OCI-LY7 (cell line): ENCODE measurements at regions not wholly inside any gene's neighbourhood (a gene's known extent, or its start where the extent isn't known, plus 50 kb on each side); places are given as distances from the start of the nearest gene placed in this dataset.

ENCODE experiments used
- BruUV-seq: library from RNA; stranded (reverse); fragments of 400-500 nt; replicated peaks from 2 replicates; lab custom pipeline; 2021; lab: Mats Ljungman, UMichigan
- CTCF ChIA-PET: fragments of 300-600 bp; sonication (Branson Sonifier 250); formaldehyde crosslinking; loops from one replicate; lab custom pipeline; 2022; ENCODE audit warnings: antibody characterized with exemption; ENCODE audit not compliant: unreplicated experiment; lab: Charles Lee
- POLR2A ChIA-PET: fragments of 300-600 bp; sonication (Branson Sonifier 250); formaldehyde crosslinking; loops from one replicate; lab custom pipeline; 2022; ENCODE audit warnings: antibody characterized with exemption; lab: Charles Lee
- DNase-seq: peaks from one replicate; pipeline ENCODE4 v3.0.0-alpha.2; 2015; ENCODE audit warnings: low spot score
- H2AFZ ChIP-seq: fragments of 200-600 bp; sonication (generic), shearing (Covaris generic); 2 replicates; pipeline ENCODE4 v1.6.1; 2014; ENCODE audit warnings: mild to moderate bottlenecking, antibody characterized with exemption, low read length, moderate library complexity
- H3K27ac ChIP-seq: fragments of 200-600 bp; sonication (generic); 2 replicates; pipeline ENCODE4 v1.5.1; 2014; ENCODE audit warnings: mixed run types, low read depth, mild to moderate bottlenecking, moderate library complexity, low read length, inconsistent platforms; ENCODE audit not compliant: poor library complexity, severe bottlenecking
- H3K36me3 ChIP-seq: fragments of 200-600 bp; sonication (generic); 2 replicates; pipeline ENCODE4 v1.6.1; 2014; ENCODE audit warnings: mild to moderate bottlenecking, antibody characterized with exemption, low read length, moderate library complexity, mixed read lengths; ENCODE audit not compliant: insufficient read depth
- H3K4me1 ChIP-seq: fragments of 200-600 bp; sonication (generic); 2 replicates; pipeline ENCODE4 v1.5.1; 2014; ENCODE audit warnings: mild to moderate bottlenecking, low read length; ENCODE audit not compliant: insufficient read depth, poor library complexity, severe bottlenecking
- H3K4me2 ChIP-seq: fragments of 200-600 bp; sonication (generic); 2 replicates; pipeline ENCODE4 v1.6.1; 2014; ENCODE audit warnings: mild to moderate bottlenecking, low read length
- H3K4me3 ChIP-seq: fragments of 200-600 bp; sonication (generic); 2 replicates; pipeline ENCODE4 v1.5.1; 2014; ENCODE audit warnings: mild to moderate bottlenecking, low read depth, low read length; ENCODE audit not compliant: poor library complexity, severe bottlenecking
- H3K79me2 ChIP-seq: fragments of 200-600 bp; sonication (generic); 2 replicates; pipeline ENCODE4 v1.6.1; 2016; ENCODE audit warnings: low read depth, mild to moderate bottlenecking, low read length, moderate library complexity, mixed read lengths; ENCODE audit not compliant: insufficient read depth
- H3K9me2 ChIP-seq: fragments of 200-600 bp; sonication (generic); 2 replicates; pipeline ENCODE4 v1.6.1; 2016; ENCODE audit warnings: mild to moderate bottlenecking, low read length, mixed read lengths; ENCODE audit not compliant: insufficient read depth
- H3K9me3 ChIP-seq: fragments of 200-600 bp; sonication (generic); 2 replicates; pipeline ENCODE4 v1.6.1; 2014; ENCODE audit warnings: mild to moderate bottlenecking, mixed run types, low read length, mixed read lengths
- H4K20me1 ChIP-seq: fragments of 200-600 bp; sonication (generic); 2 replicates; pipeline ENCODE4 v1.6.1; 2014; ENCODE audit warnings: mild to moderate bottlenecking, antibody characterized with exemption, low read length, moderate library complexity, mixed read lengths; ENCODE audit not compliant: insufficient read depth
- CTCF ChIP-seq: fragments of 200-600 bp; sonication (generic); conservative IDR thresholded peaks from 2 replicates; pipeline ENCODE4 v1.5.1; 2014; ENCODE audit warnings: mild to moderate bottlenecking, antibody characterized with exemption, low read length, moderate library complexity, mixed read lengths
- EZH2phosphoT487 ChIP-seq: fragments of 200-600 bp; sonication (generic); IDR thresholded peaks from 2 replicates; pipeline ENCODE4 v1.6.1; 2018; ENCODE audit warnings: low read depth, borderline replicate concordance, mild to moderate bottlenecking, mixed run types, antibody characterized with exemption, low read length, moderate library complexity, mixed read lengths
- intact Hi-C: fragments of 100-400 bp; cut with micrococcal nuclease; formaldehyde crosslinking; loops from one replicate; pipeline ENCODE4 v1.10.0; 2022; ENCODE audit not compliant: unreplicated experiment

- CTCF ChIA-PET = no interaction called here
- no peak for TF ChIP-seq EZH2phosphoT487
- no peak for TF ChIP-seq CTCF
- Histone ChIP-seq H3K27ac (no peak overlapping the region), H3K4me1 (no peaks in the 10 kb centered on the region), H3K4me2 (no peak overlapping the region), H3K4me3 (no peak overlapping the region), H3K9me2 (no peaks in the 10 kb centered on the region), H3K79me2 (no peaks in the 10 kb centered on the region), H3K9me3 (no peaks in the 10 kb centered on the region), H4K20me1 (no peaks in the 10 kb centered on the region), H3K36me3 (no peaks in the 10 kb centered on the region), H2AFZ (no peak overlapping the region)
- DNase-seq = no peak
- POLR2A ChIA-PET = no interaction called here
- intact Hi-C loops = no loop called here
- BruUV-seq = no TSS peak
Observed at GRCh38 chr2:120502761-120503160, 156.8 kb downstream of the INHBB start.

- Histone ChIP-seq H3K4me3 (no peak overlapping the region), H4K20me1 (no peaks in the 10 kb centered on the region), H3K79me2 (no peaks in the 10 kb centered on the region), H3K36me3 (no peaks in the 10 kb centered on the region), H2AFZ (no peak overlapping the region), H3K4me2 (no peak overlapping the region), H3K27ac (no peak overlapping the region), H3K4me1 (no peaks in the 10 kb centered on the region), H3K9me2 (no peaks in the 10 kb centered on the region), H3K9me3 (no peaks in the 10 kb centered on the region)
- no TSS peak for BruUV-seq
- intact Hi-C loops = no loop called here
- POLR2A ChIA-PET = no interaction called here
- CTCF ChIA-PET = no interaction called here
- DNase-seq = no peak
- no peak for TF ChIP-seq EZH2phosphoT487
Observed at GRCh38 chr2:120503206-120503792, 157.4 kb downstream of the INHBB start.

GRCh38 chr2:120503793-120504571 lies 158.0 kb downstream of the INHBB start:
- Histone ChIP-seq H3K4me1 (no peaks in the 10 kb centered on the region), H3K27ac (no peak overlapping the region), H3K4me3 (no peak overlapping the region), H2AFZ (no peak overlapping the region), H3K79me2 (no peaks in the 10 kb centered on the region), H3K4me2 (no peak overlapping the region), H3K36me3 (no peaks in the 10 kb centered on the region), H3K9me3 (no peaks in the 10 kb centered on the region), H3K9me2 (no peaks in the 10 kb centered on the region), H4K20me1 (no peaks in the 10 kb centered on the region)
- TF ChIP-seq EZH2phosphoT487 (no peak), CTCF (no peak)
- POLR2A ChIA-PET = no interaction called here
- no peak for DNase-seq
- CTCF ChIA-PET = no interaction called here
- intact Hi-C loops = no loop called here
- no TSS peak for BruUV-seq
